HCT116 (cell line): ENCODE measurements at regions not wholly inside any gene's neighbourhood (a gene's known extent, or its start where the extent isn't known, plus 50 kb on each side); places are given as distances from the start of the nearest gene placed in this dataset.

Experiments
- ATAC-seq: fragments of 200-7000 bp; cut with Tn5 transposase; 2 replicates; pipeline ENCODE4 v1.9.1; 2020; ENCODE audit warnings: mild to moderate bottlenecking, moderate library complexity
- BruUV-seq: library from RNA; stranded (reverse); fragments of 400-500 nt; replicated peaks from 2 replicates; lab custom pipeline; 2021; lab: Mats Ljungman, UMichigan
- CTCF ChIA-PET: fragments of 300-600 bp; sonication (Branson Sonifier 250); formaldehyde crosslinking; loops from one replicate; lab custom pipeline; 2021; ENCODE audit warnings: antibody characterized with exemption; lab: Charles Lee
- POLR2A ChIA-PET: fragments of 300-600, 350-600 bp; sonication (Branson Sonifier 250); formaldehyde crosslinking; loops from one replicate; lab custom pipeline; 2021; ENCODE audit warnings: antibody characterized with exemption; lab: Charles Lee
- RAD21 ChIA-PET, 2 experiments: fragments of 300-600 bp; sonication (Branson Sonifier 250); formaldehyde crosslinking; loops; one replicate each; lab custom pipeline; 2023; ENCODE audit warnings: low total read pairs in 2 of 2; ENCODE audit not compliant: uncharacterized antibody in 2 of 2, unreplicated experiment in 2 of 2, low non-redundant PET in 1 of 2; lab: Charles Lee
- DNase-seq: peaks from one replicate; pipeline ENCODE4 v3.0.0-alpha.2; 2010; ENCODE audit warnings: low read depth, low spot score
- H2AFZ ChIP-seq: fragments of 200-600 bp; shearing (Covaris generic), sonication (generic); 2 replicates; pipeline ENCODE4 v1.6.1; 2017; ENCODE audit warnings: low read depth, mixed run types, mixed read lengths, antibody characterized with exemption, low read length; ENCODE audit not compliant: poor library complexity, severe bottlenecking
- H3K27ac ChIP-seq: 2 replicates; pipeline ENCODE4 v1.5.1; 2012; ENCODE audit warnings: low read depth, low read length
- H3K27me3 ChIP-seq: fragments of 200-600 bp; sonication (generic); 2 replicates; pipeline ENCODE4 v1.6.1; 2016; ENCODE audit warnings: mixed run types, low read length, mixed read lengths; ENCODE audit not compliant: insufficient read depth
- H3K36me3 ChIP-seq, 2 experiments: fragments of 200-500 bp in 1 of 2; fragments of 200-600 bp in 1 of 2; sonication (Bioruptor generic) in 1 of 2; sonication (generic) in 1 of 2; 2 replicates each; pipeline versions ENCODE4 v1.5.1 to v1.6.1; 2014 to 2016; ENCODE audit warnings: low read length in 2 of 2, inconsistent platforms in 1 of 2, mixed read lengths in 1 of 2, mixed run types in 1 of 2; ENCODE audit not compliant: insufficient read depth in 2 of 2, control insufficient read depth in 1 of 2
- H3K4me1 ChIP-seq, 2 experiments: fragments of 200-600 bp in 1 of 2; sonication (generic) in 1 of 2; 2 replicates each; pipeline versions ENCODE4 v1.5.1 to v1.6.1; 2012 to 2017; ENCODE audit warnings: low read length in 2 of 2, inconsistent platforms in 1 of 2, mild to moderate bottlenecking in 1 of 2, mixed read lengths in 1 of 2, mixed run types in 1 of 2, moderate library complexity in 1 of 2; ENCODE audit not compliant: insufficient read depth in 2 of 2, control insufficient read depth in 1 of 2
- H3K4me2 ChIP-seq: fragments of 200-600 bp; sonication (generic); 2 replicates; pipeline ENCODE4 v1.6.1; 2017; ENCODE audit warnings: mixed run types, low read length, mixed read lengths
- H3K4me3 ChIP-seq, 2 experiments: fragments of 200-600 bp in 1 of 2; sonication (generic) in 1 of 2; replicated peaks in 1 of 2; 2 replicates each; pipeline ENCODE4 v1.5.1; 2011 to 2016; ENCODE audit warnings: low read length in 2 of 2, control low read depth in 1 of 2, low read depth in 1 of 2, mild to moderate bottlenecking in 1 of 2, mixed read lengths in 1 of 2, mixed run types in 1 of 2
- H3K79me2 ChIP-seq: fragments of 200-600 bp; sonication (generic); 2 replicates; pipeline ENCODE4 v1.6.1; 2017; ENCODE audit warnings: mild to moderate bottlenecking, mixed run types, low read length, moderate library complexity, mixed read lengths; ENCODE audit not compliant: insufficient read depth
- H3K9ac ChIP-seq: fragments of 200-600 bp; sonication (generic); 2 replicates; pipeline ENCODE4 v1.6.1; 2016; ENCODE audit warnings: low read length, mixed read lengths
- H3K9me2 ChIP-seq: fragments of 200-600 bp; sonication (generic), shearing (Covaris generic); 2 replicates; pipeline ENCODE4 v1.6.1; 2017; ENCODE audit warnings: mixed run types, mild to moderate bottlenecking, moderate library complexity; ENCODE audit not compliant: insufficient read depth
- H3K9me3 ChIP-seq, 2 experiments: fragments of 200-500 bp in 1 of 2; fragments of 200-600 bp in 1 of 2; sonication (Bioruptor generic) in 1 of 2; sonication (generic) in 1 of 2; 2 replicates each; pipeline ENCODE4 v1.6.1; 2014 to 2017; ENCODE audit warnings: low read length in 2 of 2, mixed read lengths in 2 of 2, inconsistent platforms in 1 of 2, low read depth in 1 of 2, mild to moderate bottlenecking in 1 of 2, mixed run types in 1 of 2, moderate library complexity in 1 of 2; ENCODE audit not compliant: control insufficient read depth in 1 of 2, insufficient read depth in 1 of 2
- H4K20me1 ChIP-seq: fragments of 200-600 bp; sonication (generic), shearing (Covaris generic); 2 replicates; pipeline ENCODE4 v1.6.1; 2017; ENCODE audit warnings: mixed run types, mild to moderate bottlenecking, moderate library complexity; ENCODE audit not compliant: insufficient read depth
- CEBPB ChIP-seq: IDR thresholded peaks from 2 replicates; pipeline ENCODE4 v1.6.1; 2012; ENCODE audit warnings: low read depth
- EGR1 ChIP-seq: IDR thresholded peaks from 2 replicates; pipeline ENCODE4 v1.6.1; 2012; ENCODE audit warnings: low read depth
- ELF1 ChIP-seq: IDR thresholded peaks from 2 replicates; pipeline ENCODE4 v1.6.1; 2012; ENCODE audit warnings: low read depth, borderline replicate concordance
- EZH2 ChIP-seq: fragments of 200-600 bp; sonication (generic); IDR thresholded peaks from 2 replicates; pipeline ENCODE4 v1.6.1; 2017; ENCODE audit warnings: antibody characterized with exemption, mixed run types
- EZH2phosphoT487 ChIP-seq: fragments of 200-600 bp; IDR thresholded peaks from 2 replicates; pipeline ENCODE4 v1.6.1; 2018; ENCODE audit warnings: antibody characterized with exemption, borderline replicate concordance
- FOSL1 ChIP-seq: IDR thresholded peaks from 2 replicates; pipeline ENCODE4 v1.6.1; 2012; ENCODE audit warnings: low read depth
- JUND ChIP-seq: IDR thresholded peaks from 2 replicates; pipeline ENCODE4 v1.6.1; 2012
- POLR2AphosphoS5 ChIP-seq: IDR thresholded peaks from 2 replicates; pipeline ENCODE4 v1.6.1; 2011; ENCODE audit warnings: mild to moderate bottlenecking, low read depth, low read length, moderate library complexity
- RAD21 ChIP-seq: IDR thresholded peaks from 2 replicates; pipeline ENCODE4 v1.6.1; 2012; ENCODE audit warnings: low read depth, mild to moderate bottlenecking
- SIN3A ChIP-seq: IDR thresholded peaks from 2 replicates; pipeline ENCODE4 v1.6.1; 2012; ENCODE audit warnings: low read depth
- SRF ChIP-seq: IDR thresholded peaks from 2 replicates; pipeline ENCODE4 v1.6.1; 2012; ENCODE audit warnings: low read depth
- YY1 ChIP-seq: IDR thresholded peaks from 2 replicates; pipeline ENCODE4 v1.6.1; 2011; ENCODE audit warnings: low read length, low read depth, moderate library complexity, mild to moderate bottlenecking; ENCODE audit not compliant: insufficient replicate concordance; ENCODE audit errors: extremely low read depth
- ZFX ChIP-seq: fragments of 450-650 bp; IDR thresholded peaks from 2 replicates; pipeline ENCODE4 v1.6.1; 2017
- ZNF274 ChIP-seq: fragments of 200-500 bp; sonication (Bioruptor generic); IDR thresholded peaks from 2 replicates; pipeline ENCODE4 v1.6.1; 2014; ENCODE audit warnings: mild to moderate bottlenecking, low read depth, low read length, inconsistent platforms
- intact Hi-C: fragments of 100-400 bp; cut with micrococcal nuclease; formaldehyde crosslinking; loops from 2 replicates; pipeline ENCODE4 v1.10.0; 2022
- TF ChIP-seq, protein P1 (sequence below): IDR thresholded peaks from 2 replicates; pipeline ENCODE4 v1.6.1; 2012
- TF ChIP-seq, protein P2 (sequence below): IDR thresholded peaks from 2 replicates; pipeline ENCODE4 v1.6.1; 2012
- TF ChIP-seq, protein P3 (sequence below): IDR thresholded peaks from 2 replicates; pipeline ENCODE4 v1.6.1; 2012; ENCODE audit warnings: low read depth
- TF ChIP-seq, protein P4 (sequence below), 3 experiments: fragments of 200-600 bp in 1 of 3; sonication (generic) in 1 of 3; IDR thresholded peaks in 2 of 3; conservative IDR thresholded peaks in 1 of 3; 2 replicates each; pipeline ENCODE4 v1.5.1; 2012 to 2017; ENCODE audit warnings: low read depth in 2 of 3, low read length in 2 of 3, antibody characterized with exemption in 1 of 3, borderline replicate concordance in 1 of 3, control low read depth in 1 of 3, mild to moderate bottlenecking in 1 of 3, mixed read lengths in 1 of 3, mixed run types in 1 of 3, moderate library complexity in 1 of 3; ENCODE audit not compliant: insufficient read depth in 1 of 3

DNA sequence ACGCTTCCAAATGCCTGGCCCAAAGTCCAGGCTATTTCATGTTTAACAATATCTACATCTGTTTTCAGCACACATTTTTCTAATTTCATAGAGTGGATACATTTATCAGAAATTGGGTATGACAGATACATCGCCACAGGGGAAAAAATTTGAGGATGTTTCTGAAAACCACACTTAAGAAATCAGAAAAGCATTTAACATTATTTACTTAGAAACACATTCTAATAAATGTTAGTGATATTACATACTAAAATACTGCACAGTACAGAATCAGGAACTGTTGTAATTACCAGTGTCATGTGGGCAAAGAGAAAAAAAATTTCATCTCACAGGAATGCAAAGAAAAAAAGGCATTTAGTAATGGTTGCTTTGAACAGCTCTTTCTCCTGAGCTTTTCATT lies 310.5 kb upstream of the KIF2A start:
- Histone ChIP-seq H3K4me2 (no peak overlapping the region), H3K27me3 (peaks cover 52% of the 10 kb centered on the region; the same call in 1 of the 2 replicates), H3K4me1 (no peaks in the 10 kb centered on the region), H3K36me3 (no peaks in the 10 kb centered on the region), H2AFZ (no peak overlapping the region), H3K4me3 (no peak overlapping the region), H3K27ac (no peak overlapping the region), H3K9ac (no peak overlapping the region), H3K79me2 (no peaks in the 10 kb centered on the region), H4K20me1 (no peaks in the 10 kb centered on the region), H3K9me3 (no peaks in the 10 kb centered on the region), H3K9me2 (no peaks in the 10 kb centered on the region)
- ATAC-seq (no peak), DNase-seq (no peak)
- RAD21 ChIA-PET: no interaction called here
- TF ChIP-seq RAD21 (no peak), ELF1 (no peak), POLR2AphosphoS5 (no peak), FOSL1 (no peak), JUND (no peak), ZNF274 (no peak), CEBPB (no peak), EZH2phosphoT487 (no peak), YY1 (no peak), EZH2 (no peak), ZFX (no peak), SRF (no peak), SIN3A (no peak), EGR1 (no peak)
- TF ChIP-seq, protein P1, sequence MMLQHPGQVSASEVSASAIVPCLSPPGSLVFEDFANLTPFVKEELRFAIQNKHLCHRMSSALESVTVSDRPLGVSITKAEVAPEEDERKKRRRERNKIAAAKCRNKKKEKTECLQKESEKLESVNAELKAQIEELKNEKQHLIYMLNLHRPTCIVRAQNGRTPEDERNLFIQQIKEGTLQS: no peak
- TF ChIP-seq, protein P2, sequence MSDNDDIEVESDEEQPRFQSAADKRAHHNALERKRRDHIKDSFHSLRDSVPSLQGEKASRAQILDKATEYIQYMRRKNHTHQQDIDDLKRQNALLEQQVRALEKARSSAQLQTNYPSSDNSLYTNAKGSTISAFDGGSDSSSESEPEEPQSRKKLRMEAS: no peak
- TF ChIP-seq, protein P3, sequence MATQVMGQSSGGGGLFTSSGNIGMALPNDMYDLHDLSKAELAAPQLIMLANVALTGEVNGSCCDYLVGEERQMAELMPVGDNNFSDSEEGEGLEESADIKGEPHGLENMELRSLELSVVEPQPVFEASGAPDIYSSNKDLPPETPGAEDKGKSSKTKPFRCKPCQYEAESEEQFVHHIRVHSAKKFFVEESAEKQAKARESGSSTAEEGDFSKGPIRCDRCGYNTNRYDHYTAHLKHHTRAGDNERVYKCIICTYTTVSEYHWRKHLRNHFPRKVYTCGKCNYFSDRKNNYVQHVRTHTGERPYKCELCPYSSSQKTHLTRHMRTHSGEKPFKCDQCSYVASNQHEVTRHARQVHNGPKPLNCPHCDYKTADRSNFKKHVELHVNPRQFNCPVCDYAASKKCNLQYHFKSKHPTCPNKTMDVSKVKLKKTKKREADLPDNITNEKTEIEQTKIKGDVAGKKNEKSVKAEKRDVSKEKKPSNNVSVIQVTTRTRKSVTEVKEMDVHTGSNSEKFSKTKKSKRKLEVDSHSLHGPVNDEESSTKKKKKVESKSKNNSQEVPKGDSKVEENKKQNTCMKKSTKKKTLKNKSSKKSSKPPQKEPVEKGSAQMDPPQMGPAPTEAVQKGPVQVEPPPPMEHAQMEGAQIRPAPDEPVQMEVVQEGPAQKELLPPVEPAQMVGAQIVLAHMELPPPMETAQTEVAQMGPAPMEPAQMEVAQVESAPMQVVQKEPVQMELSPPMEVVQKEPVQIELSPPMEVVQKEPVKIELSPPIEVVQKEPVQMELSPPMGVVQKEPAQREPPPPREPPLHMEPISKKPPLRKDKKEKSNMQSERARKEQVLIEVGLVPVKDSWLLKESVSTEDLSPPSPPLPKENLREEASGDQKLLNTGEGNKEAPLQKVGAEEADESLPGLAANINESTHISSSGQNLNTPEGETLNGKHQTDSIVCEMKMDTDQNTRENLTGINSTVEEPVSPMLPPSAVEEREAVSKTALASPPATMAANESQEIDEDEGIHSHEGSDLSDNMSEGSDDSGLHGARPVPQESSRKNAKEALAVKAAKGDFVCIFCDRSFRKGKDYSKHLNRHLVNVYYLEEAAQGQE: no peak
- TF ChIP-seq, protein P4, sequence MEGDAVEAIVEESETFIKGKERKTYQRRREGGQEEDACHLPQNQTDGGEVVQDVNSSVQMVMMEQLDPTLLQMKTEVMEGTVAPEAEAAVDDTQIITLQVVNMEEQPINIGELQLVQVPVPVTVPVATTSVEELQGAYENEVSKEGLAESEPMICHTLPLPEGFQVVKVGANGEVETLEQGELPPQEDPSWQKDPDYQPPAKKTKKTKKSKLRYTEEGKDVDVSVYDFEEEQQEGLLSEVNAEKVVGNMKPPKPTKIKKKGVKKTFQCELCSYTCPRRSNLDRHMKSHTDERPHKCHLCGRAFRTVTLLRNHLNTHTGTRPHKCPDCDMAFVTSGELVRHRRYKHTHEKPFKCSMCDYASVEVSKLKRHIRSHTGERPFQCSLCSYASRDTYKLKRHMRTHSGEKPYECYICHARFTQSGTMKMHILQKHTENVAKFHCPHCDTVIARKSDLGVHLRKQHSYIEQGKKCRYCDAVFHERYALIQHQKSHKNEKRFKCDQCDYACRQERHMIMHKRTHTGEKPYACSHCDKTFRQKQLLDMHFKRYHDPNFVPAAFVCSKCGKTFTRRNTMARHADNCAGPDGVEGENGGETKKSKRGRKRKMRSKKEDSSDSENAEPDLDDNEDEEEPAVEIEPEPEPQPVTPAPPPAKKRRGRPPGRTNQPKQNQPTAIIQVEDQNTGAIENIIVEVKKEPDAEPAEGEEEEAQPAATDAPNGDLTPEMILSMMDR (IDR thresholded peaks at IDR 0.05 in 2 of 3, conservative IDR thresholded peaks at IDR 0.05 in 1 of 3; ENCODE audit: borderline replicate concordance in 1 of 3, insufficient read depth in 1 of 3, low read depth in 2 of 3, low read length in 2 of 3): no peak
- intact Hi-C loops: no loop called here
- POLR2A ChIA-PET: no interaction called here
- no TSS peak for BruUV-seq
- CTCF ChIA-PET: no interaction called here
